ENCODE measurements at regions not wholly inside any gene's neighbourhood (a gene's known extent, or its start where the extent isn't known, plus 50 kb on each side); places are given as distances from the start of the nearest gene placed in this dataset.

DNA sequence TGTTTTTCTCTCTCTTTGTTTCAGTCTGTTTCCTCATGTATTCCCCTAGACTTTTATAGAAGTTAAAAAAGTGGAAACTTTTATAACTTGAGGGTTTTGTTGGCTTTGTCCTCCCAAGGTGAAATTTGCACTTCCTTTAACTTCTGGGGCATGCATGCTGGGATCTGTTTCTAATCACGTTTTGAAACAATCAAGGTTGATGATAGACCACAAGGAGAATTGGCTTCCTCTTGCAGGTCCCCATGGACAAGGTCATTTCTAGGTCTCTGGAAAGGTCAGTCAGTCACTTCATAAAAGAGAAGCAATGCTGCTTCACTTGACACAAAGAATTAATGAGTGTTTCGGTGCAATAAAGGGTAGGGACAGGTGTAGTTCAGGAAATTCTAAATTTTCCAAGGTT, 811.8 kb upstream of the CELF2 start:
- WGBS (ENCODE audit: low lambda C conversion rate, missing lambda C conversion rate): 86% methylated on average over 2 of the region's 2 CpGs
- TF ChIP-seq CTCF (IDR thresholded peaks at IDR 0.05; ENCODE audit: poor library complexity) (no peak), EZH2 (IDR thresholded peaks at IDR 0.05; ENCODE audit: borderline replicate concordance) (no peak), EZH2phosphoT487 (IDR thresholded peaks at IDR 0.05; ENCODE audit: low read depth, severe bottlenecking, unreplicated experiment) (no peak)
- Histone ChIP-seq H3K79me2 (no peaks in the 10 kb centered on the region), H3K4me1 (ENCODE audit: insufficient read depth) (no peaks in the 10 kb centered on the region), H3K9me3 (ENCODE audit: low read depth) (peaks cover 9% of the 10 kb centered on the region), H3K27me3 (no peaks in the 10 kb centered on the region), H3K27ac (no peak overlapping the region), H3K4me3 (no peak overlapping the region), H3K36me3 (replicated peaks; ENCODE audit: insufficient read depth, low read depth) (no peaks in the 10 kb centered on the region), H2AFZ (no peak overlapping the region), H3K4me2 (no peak overlapping the region), H4K20me1 (ENCODE audit: insufficient read depth, poor library complexity, severe bottlenecking) (no peaks in the 10 kb centered on the region), H3K9me2 (replicated peaks; ENCODE audit: insufficient read depth) (no peaks in the 10 kb centered on the region)
- DNase-seq (ENCODE audit: low spot score): no peak

GRCh38 chr10:10207538-10207937, 810.1 kb upstream of the CELF2 start:
- DNase-seq (ENCODE audit: low spot score): no peak
- WGBS (ENCODE audit: low lambda C conversion rate, missing lambda C conversion rate): 94% methylated on average over 2 of the region's 3 CpGs
- no peaks in the 10 kb centered on the region for H3K36me3 ChIP-seq (replicated peaks; ENCODE audit: insufficient read depth, low read depth)
- H2AFZ ChIP-seq: no peak overlapping the region
- peaks cover 9% of the 10 kb centered on the region for H3K9me3 ChIP-seq (ENCODE audit: low read depth)
- no peaks in the 10 kb centered on the region for H3K9me2 ChIP-seq (replicated peaks; ENCODE audit: insufficient read depth)
- H3K4me1 ChIP-seq (ENCODE audit: insufficient read depth): no peaks in the 10 kb centered on the region
- no peak for TF ChIP-seq EZH2 (IDR thresholded peaks at IDR 0.05; ENCODE audit: borderline replicate concordance)
- no peak for TF ChIP-seq CTCF (IDR thresholded peaks at IDR 0.05; ENCODE audit: poor library complexity)
- TF ChIP-seq EZH2phosphoT487 (IDR thresholded peaks at IDR 0.05; ENCODE audit: low read depth, severe bottlenecking, unreplicated experiment): no peak
- no peaks in the 10 kb centered on the region for H4K20me1 ChIP-seq (ENCODE audit: insufficient read depth, poor library complexity, severe bottlenecking)
- no peaks in the 10 kb centered on the region for H3K27me3 ChIP-seq
- H3K4me2 ChIP-seq: no peak overlapping the region
- no peaks in the 10 kb centered on the region for H3K79me2 ChIP-seq
- no peak overlapping the region for H3K27ac ChIP-seq
- H3K4me3 ChIP-seq: no peak overlapping the region

DNA sequence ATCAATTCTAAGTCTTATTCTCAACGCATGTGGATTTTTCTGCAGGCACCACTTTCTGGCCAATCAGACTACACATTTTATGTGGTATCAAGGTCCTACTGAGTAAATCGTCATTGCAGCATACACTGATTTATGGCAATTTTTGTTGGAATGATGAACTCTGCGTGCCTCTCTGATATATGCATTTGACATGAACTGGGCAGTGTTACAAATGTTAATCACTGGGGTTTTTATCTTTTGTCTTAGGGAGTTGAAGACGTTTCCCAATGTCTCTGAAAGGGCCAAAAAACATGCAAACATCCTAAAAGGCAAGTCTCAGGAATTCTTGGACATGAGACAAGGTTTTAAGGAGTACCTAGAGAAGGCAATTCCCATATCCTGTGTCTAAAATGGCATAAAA, 809.5 kb upstream of the CELF2 start:
- peak overlapping the region; percentile 24 for H3K27ac ChIP-seq
- no peaks in the 10 kb centered on the region for H3K27me3 ChIP-seq
- WGBS (ENCODE audit: low lambda C conversion rate, missing lambda C conversion rate): 73% methylated on average over 4 of the region's 4 CpGs
- no peak overlapping the region for H3K4me2 ChIP-seq
- H3K9me2 ChIP-seq (replicated peaks; ENCODE audit: insufficient read depth): no peaks in the 10 kb centered on the region
- no peak for DNase-seq (ENCODE audit: low spot score)
- no peak overlapping the region for H2AFZ ChIP-seq
- H3K9me3 ChIP-seq (ENCODE audit: low read depth): peaks cover 9% of the 10 kb centered on the region
- no peaks in the 10 kb centered on the region for H3K4me1 ChIP-seq (ENCODE audit: insufficient read depth)
- H3K4me3 ChIP-seq: no peak overlapping the region
- TF ChIP-seq EZH2phosphoT487 (IDR thresholded peaks at IDR 0.05; ENCODE audit: low read depth, severe bottlenecking, unreplicated experiment): no peak
- TF ChIP-seq CTCF (IDR thresholded peaks at IDR 0.05; ENCODE audit: poor library complexity): no peak
- no peak for TF ChIP-seq EZH2 (IDR thresholded peaks at IDR 0.05; ENCODE audit: borderline replicate concordance)
- no peaks in the 10 kb centered on the region for H4K20me1 ChIP-seq (ENCODE audit: insufficient read depth, poor library complexity, severe bottlenecking)
- H3K36me3 ChIP-seq (replicated peaks; ENCODE audit: insufficient read depth, low read depth): no peaks in the 10 kb centered on the region
- no peaks in the 10 kb centered on the region for H3K79me2 ChIP-seq

GRCh38 chr10:10209167-10209566, 808.5 kb upstream of the CELF2 start:
- Histone ChIP-seq H4K20me1 (ENCODE audit: insufficient read depth, poor library complexity, severe bottlenecking) (no peaks in the 10 kb centered on the region), H3K79me2 (no peaks in the 10 kb centered on the region), H3K27ac (peak overlapping the region; percentile 36), H3K27me3 (no peaks in the 10 kb centered on the region), H3K9me2 (replicated peaks; ENCODE audit: insufficient read depth) (no peaks in the 10 kb centered on the region), H3K4me1 (ENCODE audit: insufficient read depth) (no peaks in the 10 kb centered on the region), H2AFZ (no peak overlapping the region), H3K4me3 (no peak overlapping the region), H3K4me2 (no peak overlapping the region), H3K9me3 (ENCODE audit: low read depth) (peaks cover 2% of the 10 kb centered on the region), H3K36me3 (replicated peaks; ENCODE audit: insufficient read depth, low read depth) (no peaks in the 10 kb centered on the region)
- 33% methylated on average over 3 of the region's 3 CpGs for WGBS (ENCODE audit: low lambda C conversion rate, missing lambda C conversion rate)
- TF ChIP-seq CTCF (IDR thresholded peaks at IDR 0.05; ENCODE audit: poor library complexity): no peak
- TF ChIP-seq EZH2phosphoT487 (IDR thresholded peaks at IDR 0.05; ENCODE audit: low read depth, severe bottlenecking, unreplicated experiment): no peak
- TF ChIP-seq EZH2 (IDR thresholded peaks at IDR 0.05; ENCODE audit: borderline replicate concordance): no peak
- peak; percentile 59 for DNase-seq (ENCODE audit: low spot score)
